HL-60 (cell line): ENCODE measurements at regions not wholly inside any gene's neighbourhood (a gene's known extent, or its start where the extent isn't known, plus 50 kb on each side); places are given as distances from the start of the nearest gene placed in this dataset.

Experiments used
- DNase-seq, 2 experiments: peaks; one replicate each; pipeline ENCODE4 v3.0.0-alpha.2; 2010 to 2020; ENCODE audit warnings: low read depth in 1 of 2, low spot score in 1 of 2
- H3K27ac ChIP-seq: fragments of 250-450 bp; sonication (Bioruptor Pico); replicated peaks from 2 replicates; pipeline ENCODE4 v1.5.1; 2020; ENCODE audit warnings: mild to moderate bottlenecking, moderate library complexity
- H3K27me3 ChIP-seq: fragments of 250-450 bp; sonication (Bioruptor Pico); 2 replicates; pipeline ENCODE4 v1.5.1; 2021; ENCODE audit warnings: mild to moderate bottlenecking, moderate library complexity; ENCODE audit not compliant: insufficient read depth, poor library complexity, severe bottlenecking
- H3K4me3 ChIP-seq: replicated peaks from 2 replicates; pipeline ENCODE4 v1.5.1; 2011; ENCODE audit warnings: mild to moderate bottlenecking, control low read depth, low read length; ENCODE audit not compliant: insufficient read depth
- GABPA ChIP-seq: IDR thresholded peaks from 2 replicates; pipeline ENCODE4 v1.6.1; 2012; ENCODE audit warnings: low read depth
- POLR2AphosphoS5 ChIP-seq: IDR thresholded peaks from 2 replicates; pipeline ENCODE4 v1.6.1; 2012; ENCODE audit warnings: low read depth
- SPI1 ChIP-seq: IDR thresholded peaks from 2 replicates; pipeline ENCODE4 v1.6.1; 2012; ENCODE audit warnings: low read depth, mild to moderate bottlenecking, borderline replicate concordance
- TF ChIP-seq, protein P1 (sequence below): IDR thresholded peaks from 2 replicates; pipeline ENCODE4 v1.6.1; 2012; ENCODE audit warnings: low read depth; ENCODE audit not compliant: insufficient replicate concordance
- TF ChIP-seq, protein P2 (sequence below): IDR thresholded peaks from one replicate; pipeline ENCODE4 v1.5.1; 2011; ENCODE audit warnings: low read length, control low read depth, inconsistent platforms; ENCODE audit not compliant: insufficient read depth

DNA sequence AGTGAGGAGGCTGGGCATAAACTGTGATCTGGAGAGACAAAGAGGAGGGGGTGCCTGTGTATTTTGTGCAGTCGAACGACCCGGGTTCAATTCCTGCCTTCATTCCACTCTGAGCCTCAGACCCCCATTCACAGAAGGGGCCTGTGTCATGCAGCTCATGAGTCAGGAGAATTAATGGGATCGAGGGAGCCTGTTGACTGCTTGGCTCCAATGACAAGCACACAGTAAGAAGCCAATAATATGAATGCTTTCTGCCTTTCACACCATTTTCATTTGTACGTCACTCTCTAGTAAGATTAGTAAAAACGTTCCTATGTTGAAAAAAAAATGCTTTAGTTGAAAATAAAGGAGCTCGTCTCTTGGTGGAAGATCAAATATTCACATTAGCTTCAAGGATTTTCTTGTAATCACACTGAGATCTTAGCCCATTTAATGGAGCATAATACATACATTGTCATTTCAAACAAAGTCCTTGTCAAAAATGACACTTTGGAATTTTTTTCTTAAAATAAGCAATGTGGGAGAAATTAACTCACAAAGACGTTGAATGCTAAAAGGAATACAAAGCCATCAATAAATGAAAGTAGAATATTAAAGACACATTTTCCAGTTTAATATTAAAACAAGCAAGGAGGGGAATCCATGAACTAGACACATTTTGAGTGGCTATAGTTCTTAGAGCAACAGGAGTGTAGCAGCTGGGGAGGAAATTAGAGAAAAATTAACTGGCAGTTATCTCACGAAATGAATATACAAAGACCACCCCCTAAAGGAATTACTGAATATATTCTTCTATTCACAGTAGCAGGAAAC is 246.7 kb upstream of the AFDN start:
- no peak for TF ChIP-seq SPI1
- no peak for TF ChIP-seq POLR2AphosphoS5
- TF ChIP-seq, protein P1, sequence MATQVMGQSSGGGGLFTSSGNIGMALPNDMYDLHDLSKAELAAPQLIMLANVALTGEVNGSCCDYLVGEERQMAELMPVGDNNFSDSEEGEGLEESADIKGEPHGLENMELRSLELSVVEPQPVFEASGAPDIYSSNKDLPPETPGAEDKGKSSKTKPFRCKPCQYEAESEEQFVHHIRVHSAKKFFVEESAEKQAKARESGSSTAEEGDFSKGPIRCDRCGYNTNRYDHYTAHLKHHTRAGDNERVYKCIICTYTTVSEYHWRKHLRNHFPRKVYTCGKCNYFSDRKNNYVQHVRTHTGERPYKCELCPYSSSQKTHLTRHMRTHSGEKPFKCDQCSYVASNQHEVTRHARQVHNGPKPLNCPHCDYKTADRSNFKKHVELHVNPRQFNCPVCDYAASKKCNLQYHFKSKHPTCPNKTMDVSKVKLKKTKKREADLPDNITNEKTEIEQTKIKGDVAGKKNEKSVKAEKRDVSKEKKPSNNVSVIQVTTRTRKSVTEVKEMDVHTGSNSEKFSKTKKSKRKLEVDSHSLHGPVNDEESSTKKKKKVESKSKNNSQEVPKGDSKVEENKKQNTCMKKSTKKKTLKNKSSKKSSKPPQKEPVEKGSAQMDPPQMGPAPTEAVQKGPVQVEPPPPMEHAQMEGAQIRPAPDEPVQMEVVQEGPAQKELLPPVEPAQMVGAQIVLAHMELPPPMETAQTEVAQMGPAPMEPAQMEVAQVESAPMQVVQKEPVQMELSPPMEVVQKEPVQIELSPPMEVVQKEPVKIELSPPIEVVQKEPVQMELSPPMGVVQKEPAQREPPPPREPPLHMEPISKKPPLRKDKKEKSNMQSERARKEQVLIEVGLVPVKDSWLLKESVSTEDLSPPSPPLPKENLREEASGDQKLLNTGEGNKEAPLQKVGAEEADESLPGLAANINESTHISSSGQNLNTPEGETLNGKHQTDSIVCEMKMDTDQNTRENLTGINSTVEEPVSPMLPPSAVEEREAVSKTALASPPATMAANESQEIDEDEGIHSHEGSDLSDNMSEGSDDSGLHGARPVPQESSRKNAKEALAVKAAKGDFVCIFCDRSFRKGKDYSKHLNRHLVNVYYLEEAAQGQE, result no peak
- TF ChIP-seq, protein P2, sequence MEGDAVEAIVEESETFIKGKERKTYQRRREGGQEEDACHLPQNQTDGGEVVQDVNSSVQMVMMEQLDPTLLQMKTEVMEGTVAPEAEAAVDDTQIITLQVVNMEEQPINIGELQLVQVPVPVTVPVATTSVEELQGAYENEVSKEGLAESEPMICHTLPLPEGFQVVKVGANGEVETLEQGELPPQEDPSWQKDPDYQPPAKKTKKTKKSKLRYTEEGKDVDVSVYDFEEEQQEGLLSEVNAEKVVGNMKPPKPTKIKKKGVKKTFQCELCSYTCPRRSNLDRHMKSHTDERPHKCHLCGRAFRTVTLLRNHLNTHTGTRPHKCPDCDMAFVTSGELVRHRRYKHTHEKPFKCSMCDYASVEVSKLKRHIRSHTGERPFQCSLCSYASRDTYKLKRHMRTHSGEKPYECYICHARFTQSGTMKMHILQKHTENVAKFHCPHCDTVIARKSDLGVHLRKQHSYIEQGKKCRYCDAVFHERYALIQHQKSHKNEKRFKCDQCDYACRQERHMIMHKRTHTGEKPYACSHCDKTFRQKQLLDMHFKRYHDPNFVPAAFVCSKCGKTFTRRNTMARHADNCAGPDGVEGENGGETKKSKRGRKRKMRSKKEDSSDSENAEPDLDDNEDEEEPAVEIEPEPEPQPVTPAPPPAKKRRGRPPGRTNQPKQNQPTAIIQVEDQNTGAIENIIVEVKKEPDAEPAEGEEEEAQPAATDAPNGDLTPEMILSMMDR, result no peak
- no peak for TF ChIP-seq GABPA
- DNase-seq, result no peak
- Histone ChIP-seq H3K4me3 (no peak overlapping the region), H3K27me3 (no peaks in the 10 kb centered on the region), H3K27ac (no peak overlapping the region)

DNA sequence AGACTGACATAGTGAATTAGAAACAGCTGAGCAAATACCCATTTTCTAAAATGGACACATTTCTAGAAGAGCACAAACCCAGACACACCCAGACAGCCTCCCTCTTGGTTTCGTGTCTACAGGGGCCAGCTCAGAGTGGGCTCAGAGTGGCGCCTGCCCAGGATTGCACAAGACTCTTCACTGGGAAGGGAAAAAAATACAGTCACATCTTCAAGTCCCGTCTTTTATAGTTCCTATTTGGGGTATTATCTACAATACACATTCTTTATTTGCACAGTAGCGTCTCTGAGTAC is 246.1 kb upstream of the AFDN start:
- Histone ChIP-seq H3K27ac (no peak overlapping the region), H3K27me3 (no peaks in the 10 kb centered on the region), H3K4me3 (no peak overlapping the region)
- no peak for DNase-seq
- TF ChIP-seq, protein P2, result no peak
- TF ChIP-seq GABPA, result no peak
- no peak for TF ChIP-seq POLR2AphosphoS5
- TF ChIP-seq, protein P1, result no peak
- TF ChIP-seq SPI1, result no peak

DNA sequence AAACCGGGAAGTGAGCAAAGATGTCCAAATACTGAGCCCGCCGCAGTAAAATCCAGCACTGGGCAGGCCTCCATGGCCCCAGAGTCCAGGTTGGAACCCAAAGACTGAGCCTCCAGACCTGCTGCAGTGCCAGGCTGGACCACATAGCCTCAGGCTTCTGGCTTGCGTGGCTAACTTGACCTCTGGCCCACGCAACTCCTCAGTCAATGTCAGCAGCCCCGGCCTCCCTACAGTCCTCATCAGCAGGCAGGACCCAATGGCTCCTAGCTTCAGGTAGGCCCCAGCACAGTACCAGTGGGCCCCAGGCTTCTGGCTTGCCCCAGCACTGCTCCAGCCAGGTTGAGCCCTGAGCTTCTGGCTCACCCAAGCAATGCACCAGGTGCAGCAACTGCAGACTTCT is 245.1 kb upstream of the AFDN start:
- DNase-seq, result no peak
- TF ChIP-seq, protein P1, result no peak
- no peak for TF ChIP-seq SPI1
- TF ChIP-seq POLR2AphosphoS5, result no peak
- TF ChIP-seq GABPA, result no peak
- TF ChIP-seq, protein P2, result no peak

More for the DNA sequence above, 245.1 kb upstream of the AFDN start:
- Histone ChIP-seq H3K27ac (no peak overlapping the region), H3K4me3 (no peak overlapping the region), H3K27me3 (no peaks in the 10 kb centered on the region)
